WERI-Rb-1 (cell line): ENCODE measurements at regions not wholly inside any gene's neighbourhood (a gene's known extent, or its start where the extent isn't known, plus 50 kb on each side); places are given as distances from the start of the nearest gene placed in this dataset.

ENCODE experiments used
- DNase-seq: peaks from one replicate; pipeline ENCODE4 v3.0.0-alpha.2; 2020
- H3K27ac ChIP-seq: fragments of 250-450 bp; sonication (Bioruptor Pico); 2 replicates; pipeline ENCODE4 v1.5.1; 2020; ENCODE audit warnings: mild to moderate bottlenecking, moderate library complexity
- H3K27me3 ChIP-seq: fragments of 250-450 bp; sonication (Bioruptor Pico); 2 replicates; pipeline ENCODE4 v1.5.1; 2021; ENCODE audit warnings: mild to moderate bottlenecking, low read depth, moderate library complexity; ENCODE audit not compliant: insufficient read depth, severe bottlenecking
- H3K36me3 ChIP-seq: fragments of 250-450 bp; sonication (Bioruptor Pico); 2 replicates; pipeline ENCODE4 v1.5.1; 2020; ENCODE audit warnings: mild to moderate bottlenecking, moderate library complexity
- H3K4me3 ChIP-seq: 2 replicates; pipeline ENCODE4 v1.5.1; 2011; ENCODE audit warnings: low read depth, mild to moderate bottlenecking, control low read depth, low read length
- H3K9me3 ChIP-seq: fragments of 250-450 bp; sonication (Bioruptor Pico); 2 replicates; pipeline ENCODE4 v1.5.1; 2021; ENCODE audit warnings: mild to moderate bottlenecking, moderate library complexity; ENCODE audit not compliant: severe bottlenecking
- CTCF ChIP-seq: IDR thresholded peaks from 2 replicates; pipeline ENCODE4 v1.5.1; 2011; ENCODE audit warnings: low read depth, mild to moderate bottlenecking, control low read depth, inconsistent platforms, low read length

GRCh38 chrX:38890963-38891362, 89.7 kb downstream of the MID1IP1 start:
- Histone ChIP-seq H3K27me3 (no peaks in the 10 kb centered on the region), H3K27ac (no peak overlapping the region), H3K9me3 (no peaks in the 10 kb centered on the region), H3K4me3 (no peak overlapping the region), H3K36me3 (no peaks in the 10 kb centered on the region)
- DNase-seq: no peak
- no peak for TF ChIP-seq CTCF

- H3K27me3 ChIP-seq: no peaks in the 10 kb centered on the region
- no peak for DNase-seq
- no peaks in the 10 kb centered on the region for H3K36me3 ChIP-seq
- no peak overlapping the region for H3K4me3 ChIP-seq
- no peak overlapping the region for H3K27ac ChIP-seq
- no peak for TF ChIP-seq CTCF
- H3K9me3 ChIP-seq: no peaks in the 10 kb centered on the region
Measured at GRCh38 chrX:38891641-38892413, 90.6 kb downstream of the MID1IP1 start.

- H3K27ac ChIP-seq: no peak overlapping the region
- no peak overlapping the region for H3K4me3 ChIP-seq
- H3K27me3 ChIP-seq: no peaks in the 10 kb centered on the region
- H3K36me3 ChIP-seq: no peaks in the 10 kb centered on the region
- no peaks in the 10 kb centered on the region for H3K9me3 ChIP-seq
- no peak for DNase-seq
- no peak for TF ChIP-seq CTCF
Measured at GRCh38 chrX:38893441-38893840, 92.2 kb downstream of the MID1IP1 start.

GRCh38 chrX:38895775-38896174, 94.5 kb downstream of the MID1IP1 start:
- TF ChIP-seq CTCF: no peak
- H3K27ac ChIP-seq: no peak overlapping the region
- H3K4me3 ChIP-seq: no peak overlapping the region
- H3K27me3 ChIP-seq: no peaks in the 10 kb centered on the region
- H3K36me3 ChIP-seq: no peaks in the 10 kb centered on the region
- DNase-seq: no peak
- H3K9me3 ChIP-seq: no peaks in the 10 kb centered on the region

GRCh38 chrX:38896724-38897298, 95.6 kb downstream of the MID1IP1 start:
- no peak for TF ChIP-seq CTCF

GRCh38 chrX:38898261-38898660, 97.0 kb downstream of the MID1IP1 start:
- no peak for TF ChIP-seq CTCF
- Histone ChIP-seq H3K4me3 (no peak overlapping the region), H3K9me3 (no peaks in the 10 kb centered on the region), H3K27ac (no peak overlapping the region), H3K36me3 (no peaks in the 10 kb centered on the region), H3K27me3 (no peaks in the 10 kb centered on the region)
- DNase-seq: no peak

More at GRCh38 chrX:38896724-38897298, 95.6 kb downstream of the MID1IP1 start:
- Histone ChIP-seq H3K27me3 (no peaks in the 10 kb centered on the region), H3K9me3 (no peaks in the 10 kb centered on the region), H3K27ac (no peak overlapping the region), H3K4me3 (no peak overlapping the region), H3K36me3 (no peaks in the 10 kb centered on the region)
- no peak for DNase-seq
